Hematopoietic multipotent progenitor cell treated with erythropoietin and hydrocortisone succinate and interleukin-3 and kit ligand, for 17 days (in vitro differentiated cells): ENCODE measurements at regions not wholly inside any gene's neighbourhood (a gene's known extent, or its start where the extent isn't known, plus 50 kb on each side); places are given as distances from the start of the nearest gene placed in this dataset.
"Not testable (repeated sequence)": the region's sequence is repeated elsewhere in the genome, so short reads cannot be mapped to it uniquely, and the experiment has no call there.

Experiments used
- DNase-seq: peaks from one replicate; pipeline ENCODE4 v3.0.0-alpha.2; 2015; ENCODE audit warnings: low spot score

DNA sequence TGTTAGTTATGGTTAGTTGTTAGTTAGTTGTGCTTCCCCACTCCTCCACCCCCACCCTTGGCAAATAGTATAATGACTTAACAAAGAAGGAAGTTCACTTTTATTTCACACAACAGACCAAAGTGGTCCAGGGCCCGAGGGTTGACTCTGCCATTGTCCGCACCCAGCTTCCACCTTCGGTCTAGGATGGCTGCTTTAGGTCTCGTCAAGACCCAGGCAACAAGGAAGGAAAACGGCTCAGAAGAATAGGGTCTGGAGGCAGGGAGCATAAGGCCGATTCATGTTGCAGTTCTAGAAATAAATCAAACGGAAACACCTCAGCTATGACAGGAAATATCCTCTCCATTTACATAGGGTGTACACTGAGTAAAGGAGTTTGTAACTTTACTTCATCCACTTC, 206.0 kb upstream of the CXCR4 start:
- no peak for DNase-seq

DNA sequence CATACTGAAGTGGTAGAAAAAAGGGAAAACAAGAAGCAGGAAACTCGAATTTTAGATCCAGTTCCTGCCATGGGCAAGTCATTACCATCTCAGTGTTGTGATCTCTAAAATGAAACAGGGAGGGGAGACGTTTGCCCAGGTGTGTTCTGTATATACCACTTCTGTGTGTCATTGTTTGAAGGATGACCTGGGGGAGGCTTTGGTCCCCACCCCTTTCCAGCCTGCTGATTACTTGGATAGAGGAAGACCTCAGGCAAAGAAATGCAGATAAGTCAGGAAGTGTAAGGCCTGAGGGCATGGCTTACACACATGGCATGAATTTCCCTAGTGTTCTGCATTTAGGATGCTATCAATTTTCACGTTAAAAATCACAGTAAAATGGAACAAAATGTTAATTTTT, 205.2 kb upstream of the CXCR4 start:
- no peak for DNase-seq

DNA sequence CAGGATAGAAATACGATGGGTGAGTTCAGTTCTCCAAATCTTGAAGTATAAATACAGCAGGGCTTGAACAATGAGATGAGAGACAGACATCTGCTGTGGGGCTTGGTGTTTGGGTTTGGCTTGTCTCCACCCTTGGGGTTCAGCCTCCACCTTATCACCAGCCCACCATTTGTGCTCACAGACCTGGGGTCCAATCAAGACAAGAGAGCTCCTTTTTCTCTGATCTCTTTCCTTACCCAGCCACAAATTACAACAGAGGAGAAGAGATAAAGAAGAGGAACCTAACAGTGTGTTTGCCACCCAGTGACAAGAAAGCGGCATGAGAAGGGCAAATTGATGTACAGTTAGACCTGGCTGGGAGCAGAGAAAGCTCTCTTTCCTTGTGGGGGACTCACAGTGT, 204.5 kb upstream of the CXCR4 start:
- no peak for DNase-seq

DNA sequence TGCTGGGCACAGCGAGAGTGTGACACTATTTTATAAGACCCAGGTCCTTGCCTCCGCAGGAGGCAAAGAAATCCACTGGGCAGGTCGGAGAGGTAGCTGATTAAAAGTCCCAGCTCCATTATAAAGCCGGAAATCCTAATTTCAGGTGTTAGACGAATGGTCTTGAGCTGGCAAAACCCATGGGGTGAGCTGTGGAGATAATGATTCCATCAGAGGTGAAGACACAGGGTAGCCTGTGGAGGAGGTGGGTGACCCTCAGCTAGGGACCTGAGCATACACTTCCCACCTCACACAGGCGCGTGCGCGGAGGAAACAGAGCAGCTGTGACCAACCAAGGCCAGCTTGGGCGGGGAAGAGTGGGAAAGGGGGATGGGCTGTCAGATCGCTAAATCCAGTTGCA, 201.7 kb upstream of the CXCR4 start:
- no peak for DNase-seq

DNA sequence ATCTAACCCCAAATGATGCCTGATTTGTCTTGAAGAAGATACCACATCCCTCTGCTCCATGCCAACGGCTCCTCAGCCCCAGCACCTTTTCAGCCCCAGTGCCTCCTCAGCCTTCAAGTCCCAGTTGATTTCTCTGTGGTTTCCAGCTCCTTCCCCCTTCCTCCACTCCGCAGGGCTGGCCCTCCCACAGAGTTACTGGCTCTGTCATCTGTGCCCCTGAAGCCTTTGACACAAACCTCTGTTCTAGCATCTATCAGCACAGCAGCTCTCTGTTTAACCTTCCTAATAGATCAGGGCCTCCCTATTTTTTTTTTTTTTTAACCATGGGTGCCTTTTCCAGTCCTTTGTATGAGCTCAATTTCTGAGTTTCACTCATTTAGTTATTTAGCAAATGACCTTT, 201.3 kb upstream of the CXCR4 start:
- DNase-seq, result no peak

DNA sequence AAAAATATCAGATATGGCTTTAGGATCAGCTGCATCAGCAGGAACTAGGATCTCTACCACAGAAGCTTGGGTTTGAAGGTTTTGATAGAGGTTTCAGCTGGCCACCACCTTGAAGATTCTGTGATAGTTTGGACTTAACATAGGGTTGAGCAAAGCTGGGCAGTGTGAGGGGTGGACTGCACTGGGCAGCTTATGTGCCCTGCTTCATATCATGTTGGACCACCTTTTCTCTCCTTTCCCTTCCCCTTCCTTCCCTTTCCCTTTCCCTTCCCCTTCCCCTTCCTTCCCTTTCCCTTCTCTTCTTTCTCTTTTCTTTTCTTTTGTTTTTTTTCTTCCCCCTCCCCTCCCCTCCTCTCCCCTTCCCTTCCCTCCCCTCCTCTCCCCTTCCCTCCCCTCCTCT, 196.3 kb upstream of the CXCR4 start:
- DNase-seq, result no peak

DNA sequence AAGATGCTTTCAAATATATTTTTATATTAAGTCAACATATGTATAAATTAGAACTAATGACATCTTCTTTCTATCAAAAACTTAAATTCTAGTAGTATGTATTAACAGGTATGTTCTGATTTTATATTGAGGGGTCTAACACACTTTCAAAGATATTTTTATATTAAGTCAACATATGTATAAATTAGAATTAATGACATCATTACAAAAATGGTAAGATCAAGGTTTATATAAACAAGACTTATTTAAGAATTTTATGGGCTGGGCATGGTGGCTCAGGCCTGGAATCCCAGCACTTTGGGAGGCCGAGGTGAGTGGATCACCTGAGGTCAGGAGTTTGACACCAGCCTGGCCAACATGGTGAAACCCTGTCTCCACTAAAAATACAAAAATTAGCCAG, 194.6 kb upstream of the CXCR4 start:
- DNase-seq, result not testable (repeated sequence)

DNA sequence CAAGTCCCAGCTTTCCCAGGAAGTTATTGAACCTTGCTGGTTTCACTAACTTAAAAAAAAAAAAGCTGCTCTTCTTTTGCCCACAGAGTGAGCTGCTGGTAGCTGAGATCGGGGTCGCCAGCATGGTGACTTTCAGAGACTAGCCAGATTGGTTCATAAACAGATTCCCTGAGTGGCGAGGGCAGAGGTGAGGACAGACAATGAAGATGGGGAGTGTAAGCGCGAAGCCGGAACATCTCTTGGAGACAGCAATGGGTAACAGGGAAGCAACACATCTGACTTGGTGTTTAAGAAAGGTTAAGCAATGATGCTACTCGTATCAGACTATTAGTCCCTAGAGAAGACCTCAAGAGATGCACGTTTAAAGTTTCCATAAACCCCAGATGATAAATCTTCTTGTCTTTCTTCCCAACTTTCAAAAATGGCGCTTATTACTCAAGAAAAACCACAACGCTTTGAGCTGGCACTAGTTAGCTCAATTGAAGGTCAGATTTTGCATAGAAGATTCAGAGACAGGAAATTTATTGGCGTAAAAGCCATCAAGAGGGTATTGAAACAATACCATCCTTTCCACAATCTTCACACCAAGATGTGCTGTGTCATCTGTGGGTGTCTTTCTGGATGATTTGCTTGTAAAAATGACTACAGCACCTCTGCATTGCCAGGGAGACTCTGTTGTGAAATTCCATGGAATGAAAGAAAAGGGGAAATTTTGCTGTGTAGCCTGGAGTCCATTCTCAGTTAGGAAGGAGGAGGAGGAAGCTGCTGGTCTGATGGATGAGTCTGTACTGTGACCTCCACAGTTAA, 193.1 kb upstream of the CXCR4 start:
- no peak for DNase-seq

DNA sequence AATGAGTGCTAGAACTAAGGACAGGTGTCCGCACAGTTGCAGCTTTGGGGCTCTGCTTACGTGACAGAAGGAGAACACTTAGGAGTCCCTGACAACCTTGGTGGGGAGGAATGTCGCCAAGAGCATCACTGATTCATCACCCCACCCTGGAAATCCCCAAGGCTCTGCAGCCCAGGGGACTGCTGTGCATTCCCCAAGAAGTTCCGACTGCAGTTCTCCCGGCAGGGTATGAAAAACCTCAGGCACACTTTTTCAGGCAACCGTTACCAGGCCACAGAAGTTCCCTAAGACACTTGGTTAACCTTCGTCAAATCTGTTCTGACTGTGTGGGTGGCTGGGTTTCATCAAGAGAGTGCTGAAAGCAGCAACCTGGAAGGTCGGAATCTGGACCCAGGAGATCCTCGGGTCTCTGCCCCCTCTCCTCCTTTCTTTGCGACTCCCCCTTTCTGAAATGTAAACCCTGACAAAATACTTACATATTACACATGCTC, 192.1 kb upstream of the CXCR4 start:
- no peak for DNase-seq

DNA sequence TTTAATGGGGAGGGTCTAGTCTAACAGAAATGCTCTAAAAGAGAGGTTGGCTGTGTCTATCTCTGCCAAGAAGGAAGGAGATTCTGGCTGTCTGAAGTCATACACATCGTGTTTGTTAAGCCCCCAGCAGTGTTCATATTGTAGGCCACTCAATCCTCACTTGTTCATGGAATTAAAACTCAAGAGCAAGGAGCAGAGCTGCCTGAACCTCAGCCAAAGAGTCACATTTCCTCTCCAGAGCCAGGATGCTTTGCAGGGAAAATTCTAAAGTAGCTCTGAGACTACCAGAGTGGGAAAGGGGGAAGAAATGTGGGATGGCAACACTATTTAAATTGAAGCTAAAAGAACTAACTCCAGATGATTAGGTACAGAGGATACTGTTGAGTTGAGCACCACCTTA, 190.7 kb upstream of the CXCR4 start:
- no peak for DNase-seq

DNA sequence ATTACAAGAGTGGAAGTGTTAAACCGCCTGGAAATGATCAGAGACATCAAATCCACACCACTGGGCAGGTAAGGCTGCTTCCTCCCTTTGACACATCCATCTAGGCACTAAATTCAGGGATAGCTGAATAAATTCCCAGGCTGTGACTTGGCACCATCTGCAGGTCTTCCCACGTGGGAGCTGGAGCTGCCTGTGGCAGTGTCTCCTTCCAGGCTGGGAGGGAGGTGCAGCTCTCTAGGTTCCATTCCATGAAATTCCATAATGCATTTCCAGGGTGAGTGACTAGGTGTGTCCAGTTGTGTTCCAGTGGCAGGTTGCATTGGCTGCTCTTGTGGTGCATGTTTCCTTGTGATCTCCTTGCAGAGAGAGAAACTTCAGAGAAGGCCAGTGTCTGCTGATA, 188.9 kb upstream of the CXCR4 start:
- DNase-seq, result no peak

DNA sequence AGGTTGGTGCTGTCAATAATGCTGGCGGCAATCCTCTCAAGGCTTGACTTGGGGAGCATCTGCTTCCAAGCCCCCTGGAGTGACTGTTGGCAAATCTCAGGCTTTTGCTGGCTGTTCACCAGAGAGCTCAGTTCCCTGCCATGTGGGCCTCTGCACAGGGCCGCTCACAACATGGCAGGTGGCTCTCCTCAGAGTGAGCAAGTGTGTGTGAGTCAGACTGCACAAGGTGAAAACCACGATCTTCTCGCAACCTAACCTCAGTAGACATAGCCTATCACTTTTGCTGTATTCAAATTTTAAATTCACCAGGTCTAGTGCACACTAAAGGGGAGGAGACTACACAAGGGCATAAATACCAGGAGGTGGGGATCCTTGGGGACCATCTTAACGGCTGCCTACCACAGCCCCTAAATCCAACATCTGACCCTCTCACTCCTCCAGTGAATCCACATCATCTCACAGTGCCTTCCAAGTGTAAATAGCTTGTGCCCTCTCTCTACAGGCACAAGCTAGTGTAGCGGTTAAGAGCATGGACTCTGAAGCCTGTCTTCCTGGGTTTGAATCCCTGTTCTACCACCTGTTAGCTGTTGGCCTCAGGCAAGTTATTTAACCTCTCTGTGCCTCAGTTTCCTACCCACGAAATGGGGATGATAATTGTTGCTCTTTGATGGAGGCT, 187.7 kb upstream of the CXCR4 start:
- DNase-seq, result no peak

DNA sequence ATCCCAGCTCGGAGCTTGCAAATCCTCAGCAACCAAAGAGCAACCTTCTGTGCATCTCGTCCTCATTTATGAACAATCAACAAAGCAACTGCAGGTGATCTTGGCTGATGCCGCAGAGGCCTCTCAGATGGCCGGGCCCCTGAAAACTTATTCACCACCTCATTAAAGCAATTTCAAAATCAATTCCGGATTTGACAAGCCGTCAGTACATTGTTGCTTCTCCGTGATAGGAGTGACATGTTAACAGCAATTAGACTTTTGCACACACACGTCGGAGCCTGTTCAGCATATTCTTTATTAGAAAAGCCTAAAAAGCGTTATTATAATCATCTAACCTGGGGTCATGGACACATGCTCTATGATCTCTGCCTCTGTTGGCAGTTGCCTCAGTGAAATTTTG, 183.1 kb upstream of the CXCR4 start:
- no peak for DNase-seq

DNA sequence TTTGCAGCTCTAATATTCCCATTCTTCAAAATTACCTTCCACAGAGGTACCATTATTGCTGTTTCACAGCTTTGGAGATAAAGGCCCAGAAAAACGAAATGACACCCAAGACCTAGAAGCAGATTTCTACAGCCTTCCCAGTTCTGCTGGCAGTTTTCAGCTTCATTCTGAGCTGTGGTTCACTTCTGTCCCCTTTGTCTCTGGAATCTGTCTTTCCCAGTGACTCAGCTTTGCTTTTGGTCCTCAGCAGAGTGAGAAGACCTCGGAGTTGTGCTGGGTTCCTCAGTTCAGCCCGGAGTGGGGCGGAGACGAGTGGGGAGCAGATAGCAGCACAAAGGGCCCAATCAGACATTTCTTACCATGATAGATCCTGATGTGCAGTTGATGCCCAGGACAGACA, 180.7 kb upstream of the CXCR4 start:
- DNase-seq, result no peak

DNA sequence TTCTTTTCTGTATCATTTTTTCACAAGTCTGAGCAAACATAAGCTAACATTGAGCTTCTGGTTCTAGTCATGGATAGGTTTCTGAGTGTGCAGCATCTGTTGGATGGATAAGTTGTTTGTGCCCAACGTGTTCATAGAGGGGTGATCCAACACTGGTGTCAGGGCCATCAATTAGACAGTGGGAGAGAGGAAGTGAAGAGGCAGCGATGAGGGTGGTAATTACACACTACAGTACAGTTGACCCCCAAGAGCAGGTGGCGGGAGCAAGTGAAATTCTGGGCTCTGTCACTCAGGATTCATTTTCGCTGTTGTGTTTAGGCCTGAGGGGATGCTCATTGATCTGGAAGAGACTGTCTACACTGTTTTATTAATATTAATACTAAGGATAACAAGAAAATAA, 180.0 kb upstream of the CXCR4 start:
- no peak for DNase-seq

DNA sequence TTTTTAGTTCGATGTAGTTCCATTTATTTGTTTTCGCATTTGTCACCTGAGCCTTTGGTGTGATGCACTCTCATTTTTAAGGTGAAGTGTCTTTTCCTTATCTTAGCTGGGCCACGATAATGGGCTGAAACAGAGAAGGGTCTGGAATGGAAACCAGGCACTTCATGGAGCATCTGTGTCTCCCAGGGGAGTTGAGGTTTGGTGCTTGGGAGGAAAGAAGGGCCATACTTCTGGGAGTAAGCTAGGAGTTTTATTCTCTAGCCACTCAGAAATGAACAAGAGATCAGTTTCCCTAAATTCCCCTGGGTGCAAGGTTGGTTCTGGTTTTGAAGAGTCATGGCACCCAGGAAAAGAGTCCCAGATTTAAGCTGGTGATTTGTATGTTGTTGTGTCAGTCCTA, 179.4 kb upstream of the CXCR4 start:
- no peak for DNase-seq

DNA sequence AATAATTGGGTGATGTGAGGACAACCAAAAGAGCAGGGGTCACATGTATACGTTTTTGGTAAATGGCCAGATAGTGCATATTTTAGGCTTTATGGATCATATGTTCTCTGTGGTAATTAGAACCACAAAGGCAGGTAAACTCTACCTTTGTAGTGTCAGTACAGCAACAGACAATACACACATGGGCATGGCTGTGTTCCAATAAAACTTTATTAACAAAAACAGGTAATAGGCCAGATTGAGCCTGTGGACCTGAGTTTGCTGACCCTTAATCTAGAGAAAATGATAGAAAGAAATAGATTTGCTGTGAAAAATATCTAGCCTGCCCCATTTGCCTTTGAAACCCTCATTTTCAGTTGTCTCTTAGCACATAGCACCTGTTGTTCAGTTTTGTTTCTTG, 177.2 kb upstream of the CXCR4 start:
- no peak for DNase-seq

DNA sequence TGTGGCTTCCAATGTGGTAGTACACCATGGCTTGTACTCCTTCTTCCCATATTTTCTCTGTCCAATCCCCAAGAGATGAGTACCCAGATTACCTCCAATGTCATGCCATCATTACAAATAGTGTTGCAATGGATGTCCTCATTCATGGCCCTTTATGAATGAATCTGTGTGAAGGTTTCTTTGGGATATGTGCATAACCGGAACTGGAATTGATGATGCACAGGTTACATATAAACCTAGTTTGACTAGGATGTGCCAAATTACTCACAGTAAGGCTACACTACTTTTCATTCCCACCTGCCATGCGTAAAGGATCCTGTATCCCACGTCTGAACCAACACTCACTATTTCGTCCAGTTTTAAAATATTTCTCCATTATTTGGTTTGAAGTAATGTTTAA, 173.9 kb upstream of the CXCR4 start:
- DNase-seq, result no peak

DNA sequence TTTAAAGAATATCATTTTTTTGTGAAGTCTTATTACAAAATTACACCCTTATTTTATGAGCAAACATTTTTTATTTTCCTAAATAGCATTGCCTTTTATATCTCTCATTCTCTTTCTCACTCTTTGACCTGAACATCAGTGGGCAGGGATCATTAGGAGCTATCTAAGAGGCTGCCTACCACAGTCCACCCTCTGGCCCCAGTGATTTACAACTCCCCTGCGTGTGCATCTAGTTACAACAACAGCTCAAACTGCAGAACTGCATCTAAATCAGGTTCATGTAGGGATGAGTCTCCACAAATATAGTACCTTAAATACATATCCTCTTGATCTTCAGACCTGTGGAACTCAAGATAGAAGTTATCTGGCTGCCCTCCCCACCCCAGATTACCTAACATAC, 172.4 kb upstream of the CXCR4 start:
- no peak for DNase-seq

DNA sequence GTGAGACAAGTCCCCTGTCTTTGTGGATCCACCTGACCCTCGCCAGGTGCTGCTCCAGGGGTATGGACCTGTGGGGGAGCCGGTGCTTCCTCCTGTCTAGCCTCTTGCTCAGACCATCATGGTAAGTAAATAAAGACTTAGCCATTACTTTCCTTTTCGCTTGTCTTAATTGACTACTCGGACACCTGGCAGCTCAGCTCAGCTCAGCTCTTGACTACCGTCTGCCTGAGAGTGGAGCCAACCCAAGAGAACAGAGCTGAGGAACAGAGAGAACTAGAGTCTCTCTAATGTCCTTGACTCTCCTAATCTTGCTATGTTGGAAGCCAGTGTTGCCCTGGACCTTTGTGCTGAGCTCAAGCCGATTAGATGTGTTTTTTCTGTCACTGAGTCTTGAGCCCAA, 170.3 kb upstream of the CXCR4 start:
- DNase-seq, result no peak

DNA sequence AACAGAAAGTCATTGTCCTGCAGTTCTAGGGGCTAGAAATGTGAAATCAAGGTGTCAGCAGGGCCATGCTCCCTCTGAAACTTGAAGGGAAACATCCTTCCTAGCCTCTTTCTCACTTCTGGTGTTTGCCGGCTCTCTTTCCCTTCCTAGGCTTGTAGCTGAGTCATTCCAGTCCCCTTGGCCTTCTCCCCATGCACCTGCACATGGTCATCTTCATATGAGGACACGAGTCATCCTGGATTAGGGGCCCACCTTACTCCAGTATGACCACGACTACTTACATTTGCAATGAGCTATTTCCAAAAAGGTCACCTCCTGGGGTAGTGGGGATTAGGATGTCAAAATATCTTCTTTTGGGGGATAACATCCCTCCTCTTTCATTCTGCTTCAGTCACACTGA, 168.5 kb upstream of the CXCR4 start:
- no peak for DNase-seq

DNA sequence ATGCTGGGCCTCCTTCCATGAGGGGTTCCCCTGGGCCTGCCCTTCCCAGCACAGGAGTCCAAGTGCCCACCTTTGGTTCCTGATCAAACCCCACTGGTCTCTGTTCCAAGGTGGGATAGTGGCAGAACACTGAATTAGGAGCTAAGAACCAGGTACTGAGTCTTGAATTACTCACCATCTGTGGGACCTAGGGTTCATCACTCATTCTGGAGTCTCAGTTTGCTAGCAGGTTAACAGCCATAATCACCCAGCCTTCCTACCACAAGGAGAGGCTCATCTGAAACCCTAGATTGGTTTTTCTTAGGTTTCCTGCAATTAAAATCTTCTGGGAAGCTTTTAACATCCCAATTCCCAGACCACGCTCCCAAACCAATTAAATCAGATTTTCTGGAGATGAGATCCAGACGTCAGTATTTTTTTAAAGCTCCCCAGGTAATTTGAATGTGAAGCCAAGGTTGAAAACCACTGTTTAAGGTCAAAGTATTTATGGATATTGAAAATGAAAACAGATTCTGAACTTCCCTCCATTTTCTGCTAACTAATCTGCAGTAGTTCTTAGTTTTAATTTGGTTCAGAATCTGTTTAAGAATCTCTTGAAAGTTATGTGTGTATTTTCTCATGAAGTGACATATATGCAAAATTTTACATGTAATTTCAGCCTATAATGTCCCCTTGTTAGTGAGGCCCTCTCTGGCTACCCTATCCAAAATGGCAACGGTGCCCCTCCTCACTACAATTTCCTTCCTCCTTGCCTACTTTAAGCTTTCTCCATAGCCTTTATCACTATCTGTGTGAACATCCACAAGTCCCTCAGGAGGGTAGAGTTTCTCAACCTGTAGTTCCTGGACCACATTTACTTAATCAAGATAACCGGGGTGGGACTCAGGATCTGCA, 166.5 kb upstream of the CXCR4 start:
- no peak for DNase-seq

DNA sequence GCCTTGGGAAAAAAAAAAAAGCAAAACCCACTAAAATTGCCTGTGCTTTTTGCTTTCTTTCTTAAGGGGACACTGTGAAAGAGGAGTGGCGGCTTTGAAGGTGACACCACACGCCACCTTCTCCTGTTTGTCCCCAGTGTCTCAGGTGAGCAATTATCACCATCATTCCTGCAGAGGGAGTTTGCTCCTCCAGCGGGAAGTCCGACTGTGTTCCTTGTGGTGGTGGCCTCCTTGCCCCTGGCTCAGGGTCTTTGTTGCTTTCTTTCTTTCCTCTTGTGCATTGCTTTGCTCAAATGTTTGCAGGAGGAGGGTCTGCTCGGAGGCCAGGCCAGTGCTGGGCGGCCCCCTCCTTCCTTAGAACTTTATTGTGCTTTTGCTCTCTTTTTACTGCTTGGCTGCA, 164.3 kb upstream of the CXCR4 start:
- DNase-seq, result no peak
